ENCODE measurements at regions not wholly inside any gene's neighbourhood (a gene's known extent, or its start where the extent isn't known, plus 50 kb on each side); places are given as distances from the start of the nearest gene placed in this dataset.

GRCh38 chr10:8577686-8578085 is 523.2 kb downstream of the GATA3 start:
- no peak for DNase-seq

DNA sequence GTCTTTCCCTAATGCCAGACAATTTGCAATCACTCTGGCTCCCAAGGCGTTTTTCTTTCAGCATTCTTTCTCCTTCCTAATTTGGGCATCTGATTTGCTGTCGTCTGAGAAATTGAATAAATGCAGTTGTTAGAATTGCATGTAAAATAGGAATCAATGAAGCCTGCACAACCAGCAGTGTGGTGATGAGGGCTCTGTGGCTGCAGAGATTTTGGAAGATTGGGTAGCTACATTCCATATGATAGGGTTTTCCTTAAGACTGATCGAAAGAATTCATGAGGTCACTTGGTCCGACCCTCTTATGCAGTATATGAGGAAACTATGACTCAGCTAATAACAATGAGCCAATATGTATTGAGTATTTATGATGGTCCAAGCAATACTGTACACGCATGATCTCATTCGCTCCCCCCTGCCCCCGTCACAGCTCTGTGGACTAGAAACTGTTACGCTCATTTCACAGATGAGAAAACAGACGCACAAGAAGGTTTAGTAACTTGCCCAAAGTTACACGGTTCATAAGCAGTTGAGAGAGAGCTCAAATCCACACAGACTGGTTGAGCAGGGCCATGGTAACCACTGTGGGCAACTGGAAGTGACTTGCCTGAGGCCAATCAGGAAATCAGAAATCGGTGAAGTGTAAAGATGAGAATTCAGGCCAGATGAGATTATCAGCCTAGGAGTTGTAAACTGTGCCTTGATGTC is 527.2 kb downstream of the GATA3 start:
- DNase-seq: no peak

DNA sequence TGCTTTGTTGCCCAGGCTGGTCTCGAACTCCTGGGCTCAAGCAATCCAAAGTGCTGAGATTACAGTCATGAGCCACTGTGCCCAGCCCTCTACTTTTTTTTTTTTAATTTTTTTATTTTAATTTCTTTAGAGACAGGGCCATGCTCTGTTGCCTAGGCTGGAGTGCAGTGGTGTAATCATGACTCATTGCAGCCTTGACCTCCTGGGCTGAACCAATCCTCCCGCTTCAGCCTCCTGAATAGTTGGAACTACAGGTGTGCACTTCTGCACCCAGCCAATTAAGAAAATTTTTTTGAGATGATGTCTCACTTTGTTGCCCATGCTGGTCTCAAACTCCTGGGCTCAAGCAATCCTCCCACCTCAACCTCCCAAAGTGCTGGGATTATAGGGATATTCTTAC is 528.6 kb downstream of the GATA3 start:
- DNase-seq: no peak

DNA sequence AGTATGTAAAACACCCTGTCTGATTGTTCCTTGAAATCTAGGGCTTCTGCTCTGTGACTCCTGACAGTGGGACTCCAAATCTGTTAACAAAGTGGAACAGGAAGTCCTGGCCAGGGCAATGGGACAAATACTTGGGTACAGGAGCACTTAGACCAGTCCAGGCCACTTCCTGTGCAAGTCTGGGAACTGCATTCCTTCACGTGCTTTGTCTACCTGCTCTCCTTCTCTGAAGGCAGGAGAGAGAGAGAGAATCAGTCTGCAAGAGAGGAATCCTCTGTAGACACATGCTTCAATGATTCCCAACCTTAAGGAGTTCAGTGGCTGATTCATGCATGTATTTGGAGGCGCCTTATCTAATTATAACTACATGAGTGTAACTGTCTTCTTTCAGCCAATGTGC is 530.2 kb downstream of the GATA3 start:
- no peak for DNase-seq

DNA sequence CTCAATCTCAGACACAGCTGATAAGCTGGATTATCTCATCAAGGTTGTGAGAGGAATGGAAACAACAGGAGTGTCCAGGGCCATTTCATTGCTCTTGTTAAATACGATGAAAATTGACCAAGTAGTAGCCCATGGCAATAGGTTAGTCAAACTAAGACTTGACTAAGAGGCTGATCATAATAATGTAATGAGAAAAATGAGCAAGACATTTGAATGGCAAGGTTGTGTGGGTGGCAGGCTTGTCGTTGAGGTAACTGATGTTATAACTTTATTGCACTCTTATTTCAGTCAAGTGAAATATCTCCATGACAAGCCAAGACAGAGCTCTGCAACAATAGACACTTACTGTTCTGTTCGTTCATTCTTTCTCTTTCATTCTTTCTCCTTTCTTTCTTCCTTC is 532.0 kb downstream of the GATA3 start:
- DNase-seq: no peak

- DNase-seq: no peak
Measured at GRCh38 chr10:8588135-8588534, 533.6 kb downstream of the GATA3 start.

- no peak for DNase-seq
Measured at GRCh38 chr10:8590518-8590917, 536.0 kb downstream of the GATA3 start.

- no peak for DNase-seq
Measured at GRCh38 chr10:8591640-8592039, 537.2 kb downstream of the GATA3 start.

GRCh38 chr10:8594176-8594575 is 539.7 kb downstream of the GATA3 start:
- no peak for DNase-seq

DNA sequence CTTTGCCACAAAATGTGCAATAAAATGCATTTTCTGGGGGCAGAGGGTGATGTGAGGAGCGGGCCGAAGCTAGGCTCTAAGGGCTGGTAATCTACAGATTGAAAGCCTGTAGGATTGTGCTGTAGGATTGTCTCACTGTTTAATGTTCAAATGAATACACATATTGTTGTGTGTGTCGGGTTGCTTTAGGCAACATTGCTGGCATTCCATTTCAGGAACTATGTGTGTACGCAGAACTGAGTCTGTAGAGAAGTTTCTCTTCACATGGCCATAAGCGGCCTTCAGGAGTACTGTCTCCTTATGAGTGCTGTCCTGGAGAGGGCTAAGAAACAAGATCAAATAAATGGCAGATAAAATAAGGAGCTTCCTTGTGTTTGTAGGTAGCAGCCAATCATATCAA is 540.2 kb downstream of the GATA3 start:
- no peak for DNase-seq

- DNase-seq: no peak
Measured at GRCh38 chr10:8595140-8595539, 540.7 kb downstream of the GATA3 start.

GRCh38 chr10:8596929-8597472 is 542.5 kb downstream of the GATA3 start:
- DNase-seq: no peak

GRCh38 chr10:8600192-8600591 is 545.7 kb downstream of the GATA3 start:
- DNase-seq: no peak

GRCh38 chr10:8602821-8603220 is 548.3 kb downstream of the GATA3 start:
- no peak for DNase-seq

DNA sequence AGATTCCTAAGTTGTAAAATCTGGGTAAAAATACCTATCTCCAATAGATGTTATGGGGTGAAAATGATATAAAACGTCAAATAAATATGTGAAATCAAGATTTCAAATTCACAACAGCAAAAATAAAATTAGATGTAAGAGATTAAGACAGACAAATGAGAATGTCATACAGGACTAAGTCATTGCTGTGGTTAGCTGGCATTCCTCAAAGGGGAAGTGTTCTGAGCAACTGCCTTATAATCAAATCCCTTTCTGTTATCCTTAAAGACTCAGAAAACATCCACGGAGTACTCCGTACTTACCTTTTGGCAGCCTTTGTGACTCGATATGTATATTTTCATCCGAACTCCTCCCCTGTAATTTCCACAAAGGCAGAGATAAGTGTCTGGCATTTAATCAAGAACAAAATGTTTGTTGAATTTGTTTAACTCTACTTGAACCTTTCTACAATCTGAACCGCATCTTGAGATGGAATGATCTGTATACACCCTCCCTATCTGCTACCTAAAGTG is 559.6 kb downstream of the GATA3 start:
- DNase-seq: no peak

DNA sequence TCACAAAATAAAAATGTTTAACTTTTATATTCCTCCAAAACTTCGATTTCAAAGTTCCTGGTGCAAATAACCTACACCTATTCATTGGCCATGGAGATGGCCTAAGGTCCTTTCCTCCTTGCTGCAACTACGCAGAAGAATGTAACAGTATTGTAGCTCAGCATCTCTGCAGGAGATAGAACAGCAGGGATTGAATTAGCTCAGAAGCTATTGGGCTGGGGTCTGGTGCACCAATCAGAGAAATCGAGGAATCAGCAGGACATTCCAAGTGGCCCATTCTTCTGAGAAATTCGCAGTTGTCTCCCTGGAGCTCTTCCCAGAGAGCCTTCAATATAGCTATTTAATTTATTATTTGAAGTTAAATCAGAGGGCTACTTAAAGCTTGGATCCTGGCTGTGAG is 560.6 kb downstream of the GATA3 start:
- no peak for DNase-seq

DNA sequence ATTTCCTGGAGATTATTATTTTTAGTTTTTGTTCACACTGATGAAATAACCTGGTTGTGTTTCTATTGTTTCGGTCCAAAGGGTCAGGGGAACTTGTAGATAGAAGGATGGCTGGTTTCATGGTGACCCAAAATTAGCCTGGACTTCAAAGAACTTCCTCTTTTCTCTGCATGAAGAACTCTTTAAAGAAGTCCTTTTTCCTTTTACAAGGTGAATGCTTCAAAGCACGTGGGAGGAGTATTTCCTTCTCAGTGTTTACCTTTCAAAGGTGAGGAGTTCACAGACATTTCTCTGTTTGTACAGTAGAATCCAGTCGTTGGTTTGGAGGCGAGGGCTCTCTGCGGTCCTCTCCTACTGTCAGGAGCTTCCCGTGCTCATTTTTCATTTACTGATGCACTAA is 561.7 kb downstream of the GATA3 start:
- DNase-seq: no peak

GRCh38 chr10:8617792-8618191 is 563.3 kb downstream of the GATA3 start:
- no peak for DNase-seq

DNA sequence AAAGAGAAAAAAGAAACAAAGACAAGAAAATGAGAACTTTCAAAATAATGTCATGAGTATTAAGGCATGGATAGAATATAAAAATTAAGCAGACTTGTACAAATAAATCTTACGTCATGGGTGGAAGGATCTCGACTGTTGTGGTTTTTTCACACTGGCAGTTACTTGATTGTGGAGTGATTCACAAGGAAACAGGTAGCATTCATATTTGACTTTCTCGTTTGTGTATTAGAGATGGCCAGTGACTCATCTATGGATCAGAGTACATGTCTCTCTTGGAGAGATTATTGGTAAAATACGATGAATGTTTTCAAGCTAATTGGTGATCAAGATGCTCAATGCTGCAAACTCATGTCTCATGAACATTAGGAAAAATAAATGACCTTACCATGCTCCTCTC is 564.3 kb downstream of the GATA3 start:
- no peak for DNase-seq

- no peak for DNase-seq
Measured at GRCh38 chr10:8628351-8628750, 573.9 kb downstream of the GATA3 start.

- no peak for DNase-seq
Measured at GRCh38 chr10:8633909-8634308, 579.4 kb downstream of the GATA3 start.

- DNase-seq: no peak
Measured at GRCh38 chr10:8636371-8636770, 581.9 kb downstream of the GATA3 start.

DNA sequence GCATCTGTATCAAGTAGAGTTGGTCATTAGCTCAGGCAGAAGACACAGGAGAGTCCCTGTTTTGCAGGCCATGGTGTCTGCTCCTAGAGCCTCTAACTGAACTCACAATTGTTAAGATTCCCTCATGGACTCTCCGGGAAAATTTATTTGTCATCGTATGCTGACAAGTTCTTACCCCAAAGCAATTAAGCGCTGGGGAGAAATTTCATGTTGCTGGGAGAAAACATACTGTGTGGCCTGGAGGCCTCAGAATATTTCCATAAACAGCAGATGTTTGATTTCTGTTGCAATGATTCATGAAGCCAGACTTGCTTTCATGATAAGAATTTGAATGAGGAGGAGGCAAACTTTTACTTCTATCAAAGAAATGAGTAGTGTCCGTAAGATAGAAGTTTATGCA is 583.2 kb downstream of the GATA3 start:
- DNase-seq: no peak

DNA sequence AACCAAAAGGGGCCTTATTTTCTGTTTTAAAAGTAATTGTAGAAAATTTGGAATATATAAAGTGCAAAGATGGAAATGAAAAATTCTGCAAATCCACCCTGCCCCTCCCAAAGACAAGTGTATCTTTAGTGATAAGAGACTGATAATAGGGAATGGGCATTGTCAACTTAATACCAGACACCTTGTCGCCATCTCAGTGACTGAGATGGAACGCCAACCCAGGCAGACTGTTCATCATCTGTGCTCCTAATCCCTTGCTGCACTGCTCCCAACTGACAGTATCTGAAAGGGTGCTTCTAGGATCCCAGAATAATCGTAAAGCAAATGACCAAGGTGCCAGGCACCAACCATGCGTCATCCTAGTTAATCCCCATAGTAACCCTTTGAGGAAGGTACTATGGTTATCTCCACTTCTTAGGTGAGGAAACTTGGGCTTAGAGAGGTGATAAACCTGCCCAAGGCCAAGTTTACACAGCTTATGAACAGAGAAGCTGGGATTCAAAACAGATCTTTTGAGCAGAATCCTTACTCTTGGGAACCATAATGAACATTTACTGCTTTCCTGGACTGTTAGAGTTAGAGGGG is 583.7 kb downstream of the GATA3 start:
- no peak for DNase-seq
